Adrenal gland (tissue), 5 donors: ENCODE measurements at regions not wholly inside any gene's neighbourhood (a gene's known extent, or its start where the extent isn't known, plus 50 kb on each side); places are given as distances from the start of the nearest gene placed in this dataset.

Source experiments
- CTCF ChIP-seq, 6 experiments: fragments of 450-650 bp in 4 of 6; fragments of 200-600 bp in 2 of 6; sonication (generic) in 1 of 6; IDR thresholded peaks; 1 replicate in 5 of 6; 2 replicates in 1 of 6; pipeline versions ENCODE4 v1.5.1 to v1.8.0; 2016 to 2021; ENCODE audit warnings: antibody characterized with exemption in 6 of 6, mild to moderate bottlenecking in 2 of 6, moderate library complexity in 1 of 6
- POLR2A ChIP-seq, 2 donors: fragments of 450-650 bp; IDR thresholded peaks; one replicate each; pipeline ENCODE4 v1.6.1; 2017; ENCODE audit warnings: antibody characterized with exemption in 2 of 2, mild to moderate bottlenecking in 2 of 2, moderate library complexity in 1 of 2
- donor health status: DM: no; HTN: no; CAD: no.

GRCh38 chr15:93631958-93632618 lies 543.1 kb upstream of the RGMA start:
- no peak for TF ChIP-seq CTCF (IDR thresholded peaks at IDR 0.05)
- no peak for TF ChIP-seq POLR2A (IDR thresholded peaks at IDR 0.05)
